Stimulated activated naive CD8-positive, alpha-beta T cell treated with anti-CD3 and anti-CD28 coated beads, Interleukin-15, amount 100 ng/mL, for 72 hours (primary cell): ENCODE measurements at regions not wholly inside any gene's neighbourhood (a gene's known extent, or its start where the extent isn't known, plus 50 kb on each side); places are given as distances from the start of the nearest gene placed in this dataset.
"Not testable (repeated sequence)": the region's sequence is repeated elsewhere in the genome, so short reads cannot be mapped to it uniquely, and the experiment has no call there.

ENCODE experiments used
- ATAC-seq: fragments of 150-1000 bp; cut with Tn5 transposase; 2 replicates; pipeline ENCODE4 v1.10.0; 2021; ENCODE audit warnings: mild to moderate bottlenecking, moderate library complexity
- DNase-seq, 2 donors: peaks; one replicate each; pipeline ENCODE4 v3.0.0; 2021 to 2022
- H3K27ac Mint-ChIP-seq, 2 donors: one replicate each; pipeline ENCODE4 v1.8.0; 2022; ENCODE audit warnings: mild to moderate bottlenecking in 2 of 2, mixed read lengths in 2 of 2, moderate library complexity in 2 of 2
- H3K27me3 Mint-ChIP-seq: one replicate; pipeline ENCODE4 v1.8.0; 2022; ENCODE audit warnings: mixed read lengths
- H3K4me1 Mint-ChIP-seq: one replicate; pipeline ENCODE4 v1.8.0; 2022; ENCODE audit warnings: mild to moderate bottlenecking, mixed read lengths
- H3K4me3 Mint-ChIP-seq, 2 donors: one replicate each; pipeline ENCODE4 v1.8.0; 2022; ENCODE audit warnings: mild to moderate bottlenecking in 2 of 2, mixed read lengths in 2 of 2, moderate library complexity in 1 of 2
- H3K9me3 Mint-ChIP-seq, 2 donors: one replicate each; pipeline ENCODE4 v1.8.0; 2022; ENCODE audit warnings: mixed read lengths in 2 of 2

DNA sequence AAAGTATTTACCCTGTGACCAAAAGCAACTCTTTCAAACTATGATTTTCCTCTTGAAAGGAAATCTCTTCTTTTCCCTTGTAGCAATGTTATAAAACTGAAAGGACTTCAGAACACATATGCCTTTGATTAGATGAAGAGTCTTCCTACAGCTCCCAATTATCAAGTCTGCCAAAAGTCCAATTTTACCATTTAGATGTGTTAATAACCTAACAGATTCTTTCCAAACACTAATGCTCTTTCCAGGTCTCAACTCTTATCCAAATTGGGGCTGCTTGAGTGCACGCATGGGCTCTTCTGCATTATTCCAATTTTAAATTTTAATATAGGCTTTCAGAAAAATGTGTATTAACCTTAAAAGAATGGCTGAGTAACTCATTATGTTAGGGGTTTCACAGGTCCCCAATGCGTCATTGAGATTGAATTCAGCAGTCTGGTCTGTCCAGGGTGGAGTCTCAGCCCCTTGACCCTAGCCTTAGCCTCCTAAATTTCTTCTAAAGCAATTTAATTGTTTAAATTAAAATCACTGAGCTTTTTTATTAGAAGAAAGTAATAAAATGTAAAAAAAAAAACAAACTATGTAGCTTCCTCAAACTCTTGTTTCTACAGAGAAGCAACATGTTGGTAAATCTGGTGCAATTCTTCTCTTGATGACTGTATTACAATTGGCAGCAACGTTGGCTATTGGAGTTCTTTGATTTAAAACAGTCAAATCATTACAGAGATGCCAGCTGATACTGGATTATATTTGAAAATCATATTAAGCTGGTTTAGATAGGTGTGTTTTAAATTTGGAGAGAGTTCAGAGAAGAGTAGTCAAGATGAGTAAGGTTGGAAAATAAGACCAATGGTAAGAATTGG is 170.4 kb downstream of the DKK1 start:
- H3K4me1 Mint-ChIP-seq = no peaks in the 10 kb centered on the region
- no peak overlapping the region for H3K4me3 Mint-ChIP-seq
- DNase-seq = no peak
- ATAC-seq = no peak
- H3K27me3 Mint-ChIP-seq = no peaks in the 10 kb centered on the region
- no peak overlapping the region for H3K27ac Mint-ChIP-seq
- H3K9me3 Mint-ChIP-seq = peaks cover 0 to 6% of the 10 kb centered on the region in 2 donors

DNA sequence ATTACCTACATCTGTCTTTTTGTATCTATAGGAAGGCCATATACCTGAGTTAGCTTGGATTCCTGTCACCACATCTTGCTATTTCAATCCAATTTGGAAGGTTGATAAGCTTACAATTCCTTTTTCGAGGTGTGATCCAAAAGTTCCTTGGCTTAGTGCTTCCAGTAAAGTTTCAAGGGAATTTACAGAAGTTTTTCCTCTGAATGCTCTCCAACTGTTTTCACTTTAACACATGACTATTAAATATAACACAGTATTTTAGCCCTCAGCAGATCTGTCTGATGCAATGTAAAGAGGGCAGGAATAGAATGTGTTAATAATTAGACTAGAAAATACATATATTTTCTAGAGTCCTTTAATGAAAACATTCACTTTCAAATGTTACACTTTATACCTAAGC is 171.4 kb downstream of the DKK1 start:
- H3K4me3 Mint-ChIP-seq = no peak overlapping the region
- no peaks in the 10 kb centered on the region for H3K4me1 Mint-ChIP-seq
- no peak overlapping the region for H3K27ac Mint-ChIP-seq
- ATAC-seq (no peak), DNase-seq (no peak)
- H3K27me3 Mint-ChIP-seq = no peaks in the 10 kb centered on the region
- H3K9me3 Mint-ChIP-seq = peaks cover 0 to 4% of the 10 kb centered on the region in 2 donors

DNA sequence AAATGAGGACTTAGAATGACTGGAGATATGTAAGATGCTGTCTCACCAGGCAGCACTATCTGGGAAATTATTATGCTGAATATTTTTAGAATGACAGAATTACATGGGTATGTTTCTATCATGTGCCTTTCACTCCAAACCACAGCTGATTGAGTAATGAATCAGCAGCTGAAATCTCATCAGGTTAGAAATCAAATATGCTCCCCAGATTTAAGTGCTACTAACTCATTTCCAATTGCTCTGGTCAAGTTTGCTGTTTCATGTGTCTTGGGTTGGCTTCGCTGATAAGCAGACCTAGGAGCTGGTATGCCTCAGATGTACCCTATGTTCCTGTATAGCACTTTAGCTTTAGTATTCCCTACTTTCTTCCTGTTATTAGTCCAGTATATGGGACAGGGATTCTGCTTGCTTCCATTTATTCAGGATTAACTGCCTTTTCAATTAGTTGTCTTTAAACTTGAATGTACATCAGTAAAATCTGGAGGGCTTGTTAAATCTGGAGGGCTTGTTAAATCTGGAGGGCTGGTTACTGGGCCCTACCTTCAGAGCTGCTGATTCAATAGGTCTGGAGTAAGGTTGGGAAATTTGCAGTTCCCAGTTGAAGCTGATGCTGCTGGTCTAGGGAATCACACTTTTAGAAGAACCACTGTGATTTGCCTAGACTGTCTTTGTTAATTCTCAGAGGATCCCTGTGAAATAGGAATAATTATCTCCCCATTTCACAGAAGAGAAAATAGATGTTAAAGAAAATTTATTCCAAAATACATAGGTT is 172.9 kb downstream of the DKK1 start:
- no peaks in the 10 kb centered on the region for H3K27me3 Mint-ChIP-seq
- H3K4me3 Mint-ChIP-seq = no peak overlapping the region
- no peak for ATAC-seq
- H3K27ac Mint-ChIP-seq = no peak overlapping the region
- H3K4me1 Mint-ChIP-seq = no peaks in the 10 kb centered on the region
- H3K9me3 Mint-ChIP-seq = no peaks in the 10 kb centered on the region
- DNase-seq = no peak

DNA sequence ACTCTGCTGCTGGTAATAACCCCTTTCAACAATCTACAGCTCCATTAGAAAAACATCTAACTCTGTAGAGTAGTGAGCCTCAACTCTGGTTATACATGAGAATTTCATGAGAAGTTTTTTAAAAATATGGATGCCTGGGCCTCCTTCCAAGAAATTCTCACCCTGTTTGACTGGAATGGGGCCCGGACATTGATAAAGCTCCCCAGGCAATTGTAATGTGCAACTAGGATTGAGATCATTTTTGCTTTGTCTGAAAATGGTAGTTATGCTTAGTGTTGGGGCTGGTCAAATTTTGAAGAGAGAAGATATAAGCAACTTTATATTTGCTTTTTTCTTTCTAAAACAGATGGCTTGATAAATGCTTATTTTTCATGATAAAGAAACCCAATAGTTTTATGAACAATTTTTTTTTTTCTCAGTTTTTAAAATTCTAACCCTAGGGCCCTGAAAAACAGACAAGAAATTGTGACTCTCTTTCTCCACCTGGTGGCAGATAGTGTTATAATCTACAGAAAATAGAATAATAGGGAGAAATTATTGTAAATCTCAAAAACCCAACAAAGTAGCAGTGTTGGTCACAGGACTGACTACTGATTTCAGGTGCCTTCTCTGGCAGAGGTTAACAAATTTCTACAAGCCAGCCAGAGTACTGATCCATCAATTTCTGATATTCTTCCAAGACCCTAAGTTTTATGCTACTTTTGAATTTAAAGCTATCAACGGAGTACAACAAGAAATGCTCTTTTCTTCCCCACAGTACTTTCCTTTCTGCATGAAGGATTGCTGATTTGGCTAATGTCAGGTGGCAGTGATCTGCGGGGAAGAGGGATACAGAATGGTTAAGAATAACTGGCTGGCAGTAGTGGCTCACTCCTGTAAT is 174.8 kb downstream of the DKK1 start:
- H3K27me3 Mint-ChIP-seq = no peaks in the 10 kb centered on the region
- no peak overlapping the region for H3K27ac Mint-ChIP-seq
- no peak for DNase-seq
- no peak overlapping the region for H3K4me3 Mint-ChIP-seq
- no peak for ATAC-seq
- H3K9me3 Mint-ChIP-seq = no peaks in the 10 kb centered on the region
- H3K4me1 Mint-ChIP-seq = no peaks in the 10 kb centered on the region

DNA sequence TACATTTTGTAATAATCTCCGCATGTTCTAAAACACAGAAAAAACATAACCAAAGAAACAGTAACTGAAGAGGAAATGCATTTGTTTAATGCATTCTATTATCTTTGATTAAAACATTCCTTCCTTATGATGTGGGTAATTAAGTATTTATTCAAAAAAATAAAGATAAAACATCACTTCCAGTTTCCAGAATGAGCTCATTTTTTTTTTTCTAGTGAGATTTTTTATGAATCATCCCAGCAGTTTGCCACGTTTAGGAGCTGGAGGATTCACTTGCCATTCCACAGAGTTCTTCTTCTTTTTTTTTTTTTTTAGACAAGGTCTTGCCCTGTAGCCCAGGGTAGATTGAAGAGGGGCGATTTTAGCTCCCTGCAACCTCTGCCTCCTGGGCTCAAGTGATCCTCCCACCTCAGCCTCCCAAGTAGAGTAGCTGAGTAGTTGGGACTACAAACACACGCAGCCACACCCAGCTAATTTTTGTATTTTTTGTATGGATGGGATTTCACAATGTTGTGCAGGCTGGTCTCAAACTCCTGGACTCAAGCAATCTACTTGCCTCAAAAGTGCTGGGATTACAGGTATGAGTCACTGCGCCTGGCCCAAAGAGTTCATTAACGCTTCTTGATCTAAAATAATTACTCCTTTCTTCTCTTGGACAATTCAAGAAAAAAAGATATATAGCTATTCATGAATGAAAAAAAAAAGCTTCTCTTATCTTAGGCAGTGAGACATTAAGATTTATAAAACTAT is 177.3 kb downstream of the DKK1 start:
- no peak overlapping the region for H3K4me3 Mint-ChIP-seq

DNA sequence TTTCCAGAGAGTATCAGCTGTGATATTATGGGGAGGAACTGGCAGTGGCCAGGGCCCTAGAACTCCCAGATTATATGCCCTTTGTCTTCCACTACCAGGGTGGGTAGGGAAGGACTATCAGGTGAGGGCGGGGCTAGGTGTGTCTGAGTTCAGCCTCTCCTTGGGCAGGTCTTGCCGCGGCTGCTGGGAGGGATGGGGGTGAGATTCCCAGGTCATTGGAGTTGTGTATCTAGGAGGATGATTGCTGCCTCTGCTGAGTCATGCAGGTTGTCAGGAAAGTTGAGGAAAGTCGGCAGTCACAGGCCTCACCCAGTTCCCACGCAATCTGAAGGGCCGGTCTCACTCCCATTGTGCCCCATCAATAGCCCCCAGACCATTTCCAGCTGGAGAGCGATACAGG is 185.2 kb downstream of the DKK1 start:
- no peak overlapping the region for H3K4me3 Mint-ChIP-seq
- DNase-seq = no peak

More for the DNA sequence above, 177.3 kb downstream of the DKK1 start:
- no peak for ATAC-seq
- Mint-ChIP-seq H3K9me3 (no peaks in the 10 kb centered on the region), H3K4me1 (no peaks in the 10 kb centered on the region), H3K27ac (no peak overlapping the region), H3K27me3 (no peaks in the 10 kb centered on the region)
- DNase-seq = no peak

DNA sequence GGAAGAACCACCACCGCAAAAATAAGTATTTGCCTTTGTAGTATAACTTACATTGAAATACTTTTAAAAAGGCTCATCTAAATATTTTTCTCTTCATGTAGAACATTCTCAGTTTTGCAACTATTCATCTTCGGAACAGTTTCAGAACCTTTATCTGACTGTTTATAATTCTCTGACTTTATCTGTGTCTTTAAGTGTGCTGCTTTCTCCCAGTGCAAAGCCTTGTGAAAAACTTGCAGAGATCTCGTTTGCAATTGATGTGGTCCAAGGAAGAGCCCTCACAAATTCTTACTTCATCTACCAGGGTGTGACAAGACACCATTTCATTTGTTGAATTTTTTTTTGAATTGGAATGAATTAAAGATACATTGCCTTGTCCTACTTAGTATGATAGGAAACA is 186.4 kb downstream of the DKK1 start:
- DNase-seq (no peak), ATAC-seq (no peak)
- H3K27me3 Mint-ChIP-seq = no peaks in the 10 kb centered on the region
- H3K4me1 Mint-ChIP-seq = no peaks in the 10 kb centered on the region
- H3K9me3 Mint-ChIP-seq = peaks cover 9 to 41% of the 10 kb centered on the region in 2 donors
- no peak overlapping the region for H3K27ac Mint-ChIP-seq
- no peak overlapping the region for H3K4me3 Mint-ChIP-seq

More for the DNA sequence above, 185.2 kb downstream of the DKK1 start:
- H3K27ac Mint-ChIP-seq = no peak overlapping the region
- no peaks in the 10 kb centered on the region for H3K4me1 Mint-ChIP-seq
- no peak for ATAC-seq
- peaks cover 7 to 30% of the 10 kb centered on the region in 2 donors for H3K9me3 Mint-ChIP-seq
- H3K27me3 Mint-ChIP-seq = no peaks in the 10 kb centered on the region

DNA sequence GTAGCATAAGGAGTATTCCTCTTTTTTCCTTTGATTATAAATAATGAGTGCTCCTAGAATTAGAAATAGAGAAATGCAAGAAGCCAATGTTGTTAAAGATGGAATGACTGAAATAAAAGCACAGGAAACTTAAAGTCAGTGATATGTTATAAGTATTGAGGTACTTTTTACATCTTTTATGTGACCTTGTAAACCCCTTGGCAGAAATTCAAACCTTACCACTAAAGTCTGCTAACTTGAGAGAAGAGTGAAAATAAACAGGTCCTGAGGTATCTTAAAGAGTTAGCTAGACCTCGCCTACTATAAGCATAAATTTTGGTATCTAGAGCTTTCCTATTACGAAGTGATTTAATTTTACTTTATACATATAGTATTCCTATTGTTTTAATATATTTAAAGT is 188.2 kb downstream of the DKK1 start:
- no peak for DNase-seq
- Mint-ChIP-seq H3K27me3 (no peaks in the 10 kb centered on the region), H3K27ac (no peak overlapping the region), H3K4me1 (no peaks in the 10 kb centered on the region), H3K9me3 (peaks cover 9 to 41% of the 10 kb centered on the region in 2 donors), H3K4me3 (no peak overlapping the region)
- ATAC-seq = no peak

DNA sequence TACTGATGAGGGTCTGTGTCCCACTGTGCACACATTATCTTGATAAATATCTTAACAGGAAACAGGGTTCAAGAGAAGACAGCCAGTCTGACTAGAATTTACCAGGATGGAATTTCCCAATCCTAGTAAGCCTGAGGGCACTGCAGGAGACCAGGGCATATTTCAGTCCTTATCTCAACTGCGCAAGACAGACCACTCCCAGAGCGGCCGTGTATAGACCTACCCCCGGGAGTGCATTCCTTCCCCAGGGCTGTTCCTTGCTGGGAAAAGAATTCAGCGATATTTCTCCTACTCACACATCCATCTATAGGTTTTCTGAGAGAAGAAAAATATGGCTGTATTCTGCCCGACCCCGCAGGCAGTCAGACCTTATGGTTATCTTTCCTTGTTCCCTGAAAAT is 191.3 kb downstream of the DKK1 start:
- H3K4me3 Mint-ChIP-seq, DNase-seq, H3K4me1 Mint-ChIP-seq, ATAC-seq, H3K27ac Mint-ChIP-seq, H3K27me3 Mint-ChIP-seq: not testable (repeated sequence)
- H3K9me3 Mint-ChIP-seq = peaks cover 9 to 28% of the 10 kb centered on the region in 2 donors

DNA sequence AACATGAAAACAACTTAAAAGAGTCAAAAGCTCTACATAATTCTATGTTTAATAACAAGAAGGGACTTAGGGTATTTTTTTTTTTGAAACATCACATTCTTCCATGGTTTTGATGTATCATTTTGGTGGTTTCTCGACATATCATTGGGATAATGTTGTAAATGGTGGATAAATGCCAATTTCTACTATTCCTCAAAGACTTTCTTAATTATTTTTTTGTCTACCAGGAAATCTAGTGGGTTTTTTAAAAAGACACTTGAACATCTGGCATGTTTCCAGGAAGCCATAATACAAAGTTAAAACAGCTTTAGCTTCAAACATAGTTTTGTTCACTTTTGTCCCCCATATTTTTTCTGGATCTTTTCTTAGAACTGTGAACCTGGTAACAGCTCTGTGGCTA is 200.4 kb downstream of the DKK1 start:
- no peaks in the 10 kb centered on the region for H3K27me3 Mint-ChIP-seq
- H3K9me3 Mint-ChIP-seq = peaks cover 9 to 16% of the 10 kb centered on the region in 2 donors
- no peak overlapping the region for H3K4me3 Mint-ChIP-seq
- DNase-seq (no peak), ATAC-seq (no peak)
- no peak overlapping the region for H3K27ac Mint-ChIP-seq
- H3K4me1 Mint-ChIP-seq = no peaks in the 10 kb centered on the region

DNA sequence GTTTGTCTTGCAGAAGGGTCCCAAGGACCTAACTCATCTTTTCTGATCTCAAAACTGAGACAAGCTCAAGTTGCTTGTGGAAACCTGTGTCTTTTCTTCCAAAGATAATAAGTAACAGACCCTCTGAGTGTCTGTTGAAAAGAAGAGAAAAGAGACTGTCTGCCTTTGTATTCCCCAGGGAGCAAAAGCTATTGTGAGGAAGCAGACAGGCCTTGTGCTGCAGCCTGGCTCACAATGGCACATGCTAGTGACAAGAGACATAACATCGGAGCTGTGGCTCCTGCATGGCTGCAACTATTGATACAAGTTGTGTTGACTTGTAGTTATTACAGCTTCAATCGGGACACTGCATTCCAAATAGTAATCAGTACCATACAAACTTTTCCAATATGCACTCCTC is 202.9 kb downstream of the DKK1 start:
- H3K27ac Mint-ChIP-seq = no peak overlapping the region
- DNase-seq = no peak
- no peaks in the 10 kb centered on the region for H3K4me1 Mint-ChIP-seq

DNA sequence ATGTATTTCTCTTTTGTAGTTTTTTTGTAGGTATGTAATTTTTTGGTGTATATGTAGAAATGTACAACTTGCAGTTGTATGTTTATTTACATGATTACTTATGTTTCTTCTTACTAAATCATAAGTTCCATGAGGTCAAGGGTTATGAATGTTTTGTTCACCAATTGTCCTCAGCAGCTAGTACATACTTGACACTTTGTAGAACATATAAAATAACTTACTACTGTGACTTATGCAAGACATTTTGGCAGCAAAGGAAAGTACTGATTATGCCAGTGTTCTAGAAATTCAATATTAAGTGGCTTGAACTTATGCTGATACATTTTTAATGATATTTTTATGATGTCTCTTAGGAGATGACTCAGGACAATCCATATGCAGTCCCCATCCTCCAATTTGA is 209.6 kb downstream of the DKK1 start:
- Mint-ChIP-seq H3K9me3 (peaks cover 12 to 17% of the 10 kb centered on the region in 2 donors), H3K4me1 (no peaks in the 10 kb centered on the region), H3K4me3 (no peak overlapping the region), H3K27ac (no peak overlapping the region), H3K27me3 (no peaks in the 10 kb centered on the region)
- ATAC-seq (no peak), DNase-seq (no peak)

More for the DNA sequence above, 202.9 kb downstream of the DKK1 start:
- Mint-ChIP-seq H3K27me3 (no peaks in the 10 kb centered on the region), H3K9me3 (peaks cover under 1 to 5% of the 10 kb centered on the region in 2 donors), H3K4me3 (no peak overlapping the region)
- ATAC-seq = no peak

DNA sequence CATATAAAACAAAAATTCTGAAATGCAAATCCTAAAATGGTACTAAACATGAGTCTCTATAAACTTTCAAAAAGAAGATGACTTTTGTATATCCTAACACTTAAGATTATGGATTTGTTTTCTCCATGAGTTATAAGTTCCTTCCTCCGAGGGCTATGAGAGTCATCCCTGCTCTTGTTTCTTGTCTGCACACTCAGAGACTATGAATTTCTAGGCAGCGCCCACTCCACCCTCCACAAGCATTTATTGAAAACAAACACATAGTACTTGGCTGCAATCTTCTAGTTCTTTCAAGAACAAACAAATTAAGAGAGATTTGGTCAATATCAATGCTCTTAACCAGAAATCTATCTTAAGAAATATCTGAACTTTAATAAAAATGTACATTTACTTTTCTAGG is 211.7 kb downstream of the DKK1 start:
- ATAC-seq (no peak), DNase-seq (no peak)
- peaks cover 12 to 26% of the 10 kb centered on the region in 2 donors for H3K9me3 Mint-ChIP-seq
- H3K4me1 Mint-ChIP-seq = no peaks in the 10 kb centered on the region
- no peaks in the 10 kb centered on the region for H3K27me3 Mint-ChIP-seq
- no peak overlapping the region for H3K4me3 Mint-ChIP-seq
- no peak overlapping the region for H3K27ac Mint-ChIP-seq

DNA sequence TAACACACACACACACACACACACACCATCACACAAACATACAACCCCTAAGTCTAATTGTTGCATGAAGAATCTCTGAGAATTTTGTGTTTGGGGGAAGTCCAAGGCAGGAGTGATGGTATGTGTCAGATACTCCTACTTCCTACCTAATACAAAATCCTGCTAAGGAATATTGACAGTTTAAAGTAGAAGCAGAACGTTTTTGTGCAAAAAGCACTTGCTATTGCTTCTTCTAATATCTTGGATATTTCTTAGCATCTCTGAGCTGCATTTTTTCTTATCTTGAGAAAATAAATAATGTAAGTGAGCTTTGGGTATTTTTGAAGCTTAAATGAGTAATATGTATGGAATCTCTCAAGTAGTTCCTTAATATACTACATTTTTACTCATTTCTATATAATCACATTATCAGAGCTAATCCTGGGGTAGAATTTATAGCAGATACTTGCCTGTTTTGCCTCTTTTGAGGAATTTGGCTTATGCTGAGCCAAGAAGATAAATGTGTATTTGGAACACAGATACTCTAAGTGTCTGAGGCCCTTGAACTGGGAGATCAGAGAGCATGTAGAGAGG is 212.3 kb downstream of the DKK1 start:
- H3K27me3 Mint-ChIP-seq = no peaks in the 10 kb centered on the region
- DNase-seq = no peak
- ATAC-seq = no peak

More for the DNA sequence above, 212.3 kb downstream of the DKK1 start:
- no peak overlapping the region for H3K27ac Mint-ChIP-seq
- no peaks in the 10 kb centered on the region for H3K4me1 Mint-ChIP-seq
- H3K9me3 Mint-ChIP-seq = peaks cover 7 to 26% of the 10 kb centered on the region in 2 donors
- no peak overlapping the region for H3K4me3 Mint-ChIP-seq
